COR-L47 (cell line): ENCODE measurements at regions not wholly inside any gene's neighbourhood (a gene's known extent, or its start where the extent isn't known, plus 50 kb on each side); places are given as distances from the start of the nearest gene placed in this dataset.
"Not testable (repeated sequence)": the region's sequence is repeated elsewhere in the genome, so short reads cannot be mapped to it uniquely, and the experiment has no call there.

Experiments
- DNase-seq: peaks from one replicate; lab custom pipeline; 2025; lab: John Stamatoyannopoulos, UW

DNA sequence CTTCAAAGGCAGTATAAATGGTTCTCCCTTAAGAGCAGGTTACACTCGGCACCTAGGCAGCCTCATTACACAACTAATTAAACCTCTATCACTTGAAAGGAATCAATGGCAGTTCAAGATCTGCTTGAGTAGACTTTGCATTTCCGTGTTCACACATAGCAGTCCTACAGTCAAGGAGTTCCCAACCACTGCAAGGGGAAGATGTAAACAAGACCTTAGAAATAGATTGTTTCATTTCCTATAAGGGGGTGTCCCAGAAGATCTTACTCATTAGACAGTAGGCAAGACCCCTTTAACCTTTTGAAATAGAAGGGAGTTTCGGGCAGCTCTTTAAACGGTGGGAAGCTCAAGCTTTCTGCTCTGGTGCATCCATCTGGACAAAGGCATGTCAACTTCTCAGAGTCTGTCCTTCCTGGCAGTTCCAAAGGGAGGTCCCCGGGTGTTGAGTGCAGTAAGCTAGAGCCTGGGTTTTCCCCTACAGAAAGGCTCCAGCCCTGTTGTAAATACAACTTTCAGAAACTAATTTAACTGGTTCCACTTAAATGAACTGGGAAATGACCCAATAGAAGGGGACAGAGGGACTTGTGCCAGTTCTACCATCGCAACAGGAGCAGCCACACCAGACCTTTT is 150.8 kb downstream of the RBMX2 start:
- no peak for DNase-seq

DNA sequence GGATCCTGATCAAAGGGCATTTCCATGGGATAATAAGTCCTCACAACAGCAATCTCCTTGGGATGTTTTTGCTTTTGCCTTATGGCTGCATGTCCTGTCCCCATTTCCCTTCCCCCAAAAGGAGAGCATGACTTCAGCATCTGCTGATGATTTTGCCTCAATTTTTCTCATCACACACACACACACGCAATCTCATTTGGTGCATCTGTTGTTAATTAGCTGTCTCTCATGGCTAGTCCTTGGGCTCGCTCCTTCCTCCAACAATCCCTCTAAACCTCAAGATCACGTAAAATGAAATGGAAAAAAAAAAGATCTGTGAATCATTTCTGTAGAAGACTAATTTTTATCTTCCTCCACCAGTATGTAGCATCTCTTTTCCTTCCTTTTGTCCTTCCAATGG is 153.6 kb downstream of the RBMX2 start:
- DNase-seq: no peak

DNA sequence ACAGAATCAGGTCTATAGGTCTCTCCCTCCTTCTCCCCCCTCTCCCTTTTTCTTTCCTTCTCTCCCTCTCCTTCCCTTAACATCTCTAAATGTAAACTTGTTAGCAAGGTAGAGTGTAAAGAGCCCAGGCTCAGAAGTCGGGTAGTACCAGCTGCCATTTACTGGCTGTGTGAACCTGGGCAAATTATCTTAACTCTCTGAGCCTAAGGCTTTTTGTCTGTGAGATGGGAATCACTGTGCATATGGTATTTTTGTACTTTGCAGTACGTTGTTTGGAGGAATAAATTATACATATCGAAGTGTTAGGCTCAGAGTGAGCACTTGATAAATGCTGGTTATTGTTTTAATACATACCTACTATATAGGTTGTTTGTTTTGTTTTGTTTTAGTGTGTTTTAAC is 154.0 kb downstream of the RBMX2 start:
- DNase-seq: no peak

DNA sequence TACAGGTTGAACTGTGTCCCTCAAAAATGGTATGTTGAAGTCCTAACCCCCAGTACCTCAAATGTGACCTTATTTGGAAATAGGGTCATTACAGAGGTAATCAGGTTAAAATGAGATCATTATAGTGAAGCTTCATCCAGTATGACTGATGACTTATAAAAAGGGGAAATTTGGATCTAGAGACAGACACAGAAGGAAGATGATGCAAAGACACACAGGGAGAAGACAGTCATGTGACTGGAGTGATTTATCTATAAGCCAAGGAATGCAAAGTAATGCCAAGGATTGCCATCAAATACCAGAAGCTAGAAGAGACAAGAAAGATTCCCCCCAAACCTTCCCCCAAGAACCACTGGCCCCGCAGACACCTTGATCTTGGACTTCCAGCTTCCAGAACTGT is 155.2 kb downstream of the RBMX2 start:
- DNase-seq: no peak

DNA sequence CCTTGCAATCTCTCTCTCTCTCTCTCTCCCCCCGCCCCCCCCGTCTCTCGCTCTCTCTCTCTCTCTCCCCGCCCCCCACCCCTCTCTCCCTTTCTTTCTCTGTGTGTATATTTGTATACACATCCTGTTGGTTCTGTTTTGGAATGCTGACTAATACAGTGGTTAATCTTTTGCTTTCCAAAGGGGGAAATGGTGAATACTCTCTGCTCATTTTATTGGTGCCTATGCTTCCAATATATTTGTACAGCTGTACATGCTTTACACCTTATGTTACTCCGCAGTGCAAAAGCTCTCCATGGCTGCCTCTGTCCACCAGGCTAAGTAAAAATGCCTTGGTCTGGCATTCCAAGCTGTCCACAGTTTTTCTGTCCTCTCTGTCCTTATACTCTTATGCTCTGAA is 158.8 kb downstream of the RBMX2 start:
- DNase-seq: no peak

DNA sequence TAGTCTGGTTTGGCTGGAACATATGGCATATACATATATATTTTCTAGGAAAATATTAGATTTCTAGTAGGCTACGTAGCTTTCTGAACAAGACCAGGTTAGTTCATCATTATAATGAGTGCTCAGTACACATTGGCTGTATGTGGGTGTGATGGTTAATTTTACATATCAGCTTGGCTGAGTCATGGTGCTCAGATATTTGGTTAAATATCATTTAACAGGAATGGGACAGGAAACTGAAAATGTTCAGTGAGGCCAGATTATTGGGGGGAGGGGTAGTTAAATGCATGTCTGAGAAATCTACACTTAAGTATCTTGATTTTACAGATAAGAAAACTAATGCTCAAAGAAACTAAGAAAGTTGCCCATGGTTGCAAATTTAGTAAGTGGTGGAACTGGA is 160.1 kb downstream of the RBMX2 start:
- DNase-seq: no peak

DNA sequence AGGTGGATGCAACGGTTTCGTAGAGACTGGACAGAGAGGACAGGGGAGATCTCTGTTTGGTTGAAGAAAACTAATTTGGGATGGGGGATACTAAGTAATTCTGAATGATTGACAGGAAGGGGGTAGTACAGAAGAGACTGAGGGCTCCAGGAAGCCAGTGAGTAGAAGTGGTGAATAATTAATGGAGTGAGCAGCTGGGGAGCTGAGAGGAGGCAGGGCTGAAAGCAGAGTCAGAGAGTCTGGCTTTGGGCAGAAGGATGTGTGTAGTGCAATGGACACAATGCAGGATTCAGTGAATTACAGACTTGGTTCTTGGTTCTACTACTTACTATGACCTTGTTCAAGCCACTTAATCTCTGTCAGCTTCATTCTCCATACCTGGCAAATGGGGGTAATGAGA is 161.7 kb downstream of the RBMX2 start:
- no peak for DNase-seq

DNA sequence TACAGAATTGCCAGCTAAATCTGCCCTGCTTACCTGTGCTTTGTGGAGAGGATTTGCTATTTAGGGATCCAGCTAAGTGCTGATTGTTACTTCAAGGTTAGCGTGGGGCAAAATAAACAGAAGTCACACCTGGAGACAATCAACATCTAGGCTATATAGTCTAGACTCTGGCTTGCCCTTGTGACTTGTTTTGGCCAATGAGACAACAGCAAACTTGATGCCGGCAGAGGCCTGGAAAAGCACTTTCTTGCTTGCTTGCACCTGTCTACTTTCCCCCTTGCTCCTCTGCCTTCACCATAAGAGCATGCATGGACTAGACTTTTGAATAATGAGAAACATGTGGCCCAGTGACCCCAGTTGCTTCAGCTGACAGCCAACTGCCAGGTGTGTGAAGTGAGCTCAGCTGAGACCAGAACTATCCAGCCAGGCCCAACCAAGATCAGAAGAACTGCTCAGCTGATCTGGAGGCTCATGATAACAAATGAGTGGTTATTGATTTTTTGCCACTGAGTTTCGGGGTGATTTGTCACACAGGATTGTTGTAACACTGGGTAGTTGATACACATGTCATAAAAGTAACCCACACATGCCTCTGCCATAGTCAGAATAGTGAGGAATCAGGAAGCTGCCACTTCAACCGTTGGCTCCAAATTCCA is 164.4 kb downstream of the RBMX2 start:
- DNase-seq: no peak

DNA sequence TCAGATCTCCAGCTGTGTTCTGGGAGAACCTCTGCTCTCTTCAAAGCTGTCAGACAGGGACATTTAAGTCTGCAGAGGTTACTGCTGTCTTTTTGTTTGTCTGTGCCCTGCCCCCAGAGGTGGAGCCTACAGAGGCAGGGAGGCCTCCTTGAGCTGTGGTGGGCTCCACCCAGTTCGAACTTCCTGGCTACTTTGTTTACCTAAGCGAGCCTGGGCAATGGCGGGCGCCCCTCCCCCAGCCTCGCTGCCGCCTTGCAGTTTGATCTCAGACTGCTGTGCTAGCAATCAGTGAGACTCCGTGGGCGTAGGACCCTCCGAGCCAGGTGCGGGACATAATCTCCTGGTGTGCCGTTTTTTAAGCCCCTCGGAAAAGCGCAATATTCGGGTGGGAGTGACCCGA is 171.2 kb downstream of the RBMX2 start:
- DNase-seq: not testable (repeated sequence)
